Activated naive CD8-positive, alpha-beta T cell treated with anti-CD3 and anti-CD28 coated beads, Interleukin-2, amount 50 U/mL, for 24 hours (primary cell): ENCODE measurements at regions not wholly inside any gene's neighbourhood (a gene's known extent, or its start where the extent isn't known, plus 50 kb on each side); places are given as distances from the start of the nearest gene placed in this dataset.
"Not testable (repeated sequence)": the region's sequence is repeated elsewhere in the genome, so short reads cannot be mapped to it uniquely, and the experiment has no call there.

ENCODE experiments used
- ATAC-seq: fragments of 150-1000 bp; cut with Tn5 transposase; one replicate; pipeline ENCODE4 v1.10.0; 2021
- DNase-seq: peaks from one replicate; pipeline ENCODE4 v3.0.0; 2021
- H3K27ac Mint-ChIP-seq: one replicate; pipeline ENCODE4 v1.8.0; 2021; ENCODE audit warnings: mild to moderate bottlenecking, mixed read lengths
- H3K27me3 Mint-ChIP-seq: one replicate; pipeline ENCODE4 v1.8.0; 2021; ENCODE audit warnings: mixed read lengths
- H3K36me3 Mint-ChIP-seq: one replicate; pipeline ENCODE4 v1.8.0; 2021; ENCODE audit warnings: low read depth, mixed read lengths
- H3K4me1 Mint-ChIP-seq: one replicate; pipeline ENCODE4 v1.8.0; 2021; ENCODE audit warnings: mixed read lengths
- H3K4me3 Mint-ChIP-seq: one replicate; pipeline ENCODE4 v1.8.0; 2021; ENCODE audit warnings: mild to moderate bottlenecking, moderate library complexity, mixed read lengths
- H3K9me3 Mint-ChIP-seq: one replicate; pipeline ENCODE4 v1.8.0; 2021; ENCODE audit warnings: mixed read lengths

DNA sequence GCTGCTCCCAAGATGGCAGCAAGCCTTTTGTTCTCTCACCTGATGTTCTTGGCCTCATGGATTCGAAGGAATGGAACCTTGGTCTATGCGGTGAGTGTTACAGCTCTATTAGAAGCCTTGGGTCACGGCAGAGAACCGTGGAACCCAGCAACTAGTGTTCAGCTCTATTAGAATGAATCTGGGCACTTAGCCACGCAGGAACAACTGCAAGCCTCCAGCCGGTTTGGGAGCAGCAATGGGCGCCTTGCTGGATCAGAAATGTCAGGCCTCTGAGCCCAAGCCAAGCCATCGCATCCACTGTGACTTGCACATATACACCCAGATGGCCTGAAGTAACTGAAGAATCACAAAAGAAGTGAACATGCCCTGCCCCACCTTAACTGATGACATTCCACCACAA, 1100.7 kb upstream of the PRR20A start:
- DNase-seq (no peak), ATAC-seq (no peak)
- H3K4me1 Mint-ChIP-seq, result no peaks in the 10 kb centered on the region
- H3K36me3 Mint-ChIP-seq, result no peaks in the 10 kb centered on the region
- no peaks in the 10 kb centered on the region for H3K27me3 Mint-ChIP-seq
- H3K4me3 Mint-ChIP-seq, result no peak overlapping the region
- H3K9me3 Mint-ChIP-seq, result peaks cover 28% of the 10 kb centered on the region
- no peak overlapping the region for H3K27ac Mint-ChIP-seq

DNA sequence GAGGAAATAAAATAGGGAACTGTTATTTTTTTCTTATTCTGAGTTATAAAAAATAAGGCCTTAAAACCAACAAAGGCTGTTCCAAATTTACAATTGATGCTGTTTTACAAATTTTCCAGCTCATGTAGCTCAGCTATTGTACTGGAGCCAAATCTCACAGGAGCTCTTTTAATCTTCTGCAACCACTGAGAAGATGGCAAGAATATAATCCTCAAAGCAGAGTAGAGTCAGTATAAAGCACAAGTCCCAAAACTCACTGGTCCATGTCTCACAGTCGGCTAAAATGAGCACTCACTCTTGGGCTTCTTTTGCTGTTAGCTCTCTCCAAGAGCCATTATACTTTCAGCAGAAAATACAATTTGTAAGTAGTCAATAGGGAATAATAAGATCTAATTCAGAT, 1074.4 kb upstream of the PRR20A start:
- Mint-ChIP-seq H3K27ac (no peak overlapping the region), H3K9me3 (peaks cover under 1% of the 10 kb centered on the region), H3K4me3 (no peak overlapping the region), H3K27me3 (no peaks in the 10 kb centered on the region), H3K36me3 (no peaks in the 10 kb centered on the region), H3K4me1 (no peaks in the 10 kb centered on the region)
- DNase-seq (no peak), ATAC-seq (no peak)

DNA sequence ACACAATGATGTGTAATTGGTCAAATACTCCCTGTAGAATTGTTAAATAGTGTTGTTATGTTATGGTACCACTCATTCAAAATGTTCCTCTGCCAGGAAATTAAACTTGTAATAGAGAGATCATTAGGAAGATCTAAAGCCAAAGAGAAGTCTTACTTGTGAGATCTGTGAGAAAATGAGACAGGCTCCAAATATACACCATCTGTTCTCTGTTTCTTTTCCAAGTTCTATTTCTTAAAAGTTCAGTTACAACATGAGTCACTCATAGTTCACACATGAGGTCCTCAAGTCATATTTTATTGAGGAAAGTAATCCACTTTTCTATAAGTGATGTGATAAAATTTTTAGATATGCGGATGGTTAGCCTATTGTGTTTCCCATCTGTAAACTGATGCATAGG, 1038.1 kb upstream of the PRR20A start:
- H3K36me3 Mint-ChIP-seq, result no peaks in the 10 kb centered on the region
- no peaks in the 10 kb centered on the region for H3K4me1 Mint-ChIP-seq
- H3K9me3 Mint-ChIP-seq, result peaks cover 26% of the 10 kb centered on the region
- H3K27me3 Mint-ChIP-seq, result no peaks in the 10 kb centered on the region
- H3K27ac Mint-ChIP-seq, result no peak overlapping the region
- ATAC-seq (no peak), DNase-seq (no peak)
- no peak overlapping the region for H3K4me3 Mint-ChIP-seq

DNA sequence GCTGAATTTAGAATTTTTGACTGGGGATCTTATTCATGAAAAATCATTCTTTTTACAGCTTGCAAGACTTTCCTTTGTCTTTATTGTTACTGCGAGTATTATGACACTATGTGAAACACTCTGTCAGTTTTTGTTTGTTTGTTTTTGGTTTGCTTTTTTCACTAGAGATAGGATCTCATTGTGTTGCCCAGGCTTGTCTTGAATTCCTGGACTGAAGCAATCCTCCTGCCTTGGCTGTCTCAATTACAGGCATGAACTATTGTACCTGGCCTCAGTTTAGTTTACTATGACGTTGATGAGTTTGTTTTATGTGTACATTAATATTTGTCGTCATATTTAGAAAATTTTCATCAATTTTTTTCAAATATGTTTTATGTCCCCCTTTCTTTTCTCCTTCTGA, 1030.0 kb upstream of the PRR20A start:
- Mint-ChIP-seq H3K27me3 (no peaks in the 10 kb centered on the region), H3K4me1 (no peaks in the 10 kb centered on the region), H3K27ac (no peak overlapping the region), H3K36me3 (no peaks in the 10 kb centered on the region), H3K4me3 (no peak overlapping the region), H3K9me3 (peaks cover 20% of the 10 kb centered on the region)
- ATAC-seq (no peak), DNase-seq (no peak)

DNA sequence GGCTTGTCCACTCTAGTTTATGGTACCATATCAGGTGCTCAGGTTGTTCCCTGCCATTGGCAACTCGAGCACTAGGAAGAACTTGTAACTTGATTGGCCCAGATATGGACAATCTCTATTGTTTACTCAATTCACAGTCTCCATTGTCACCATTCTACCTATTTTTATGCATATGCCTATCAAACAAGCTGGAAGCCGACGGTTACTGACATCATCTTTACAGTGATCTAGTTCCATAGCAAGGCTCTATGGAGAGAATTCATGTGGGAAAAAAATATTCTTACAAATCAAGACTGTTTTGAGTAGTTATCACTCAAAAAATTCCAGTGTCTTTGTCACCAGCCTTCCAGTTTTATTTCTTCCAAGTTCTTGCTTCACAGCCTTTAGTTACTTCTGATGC, 1006.2 kb upstream of the PRR20A start:
- H3K27ac Mint-ChIP-seq, result no peak overlapping the region
- H3K4me1 Mint-ChIP-seq, result no peaks in the 10 kb centered on the region
- ATAC-seq (no peak), DNase-seq (no peak)
- no peak overlapping the region for H3K4me3 Mint-ChIP-seq
- no peaks in the 10 kb centered on the region for H3K36me3 Mint-ChIP-seq
- H3K27me3 Mint-ChIP-seq, result no peaks in the 10 kb centered on the region
- peaks cover 7% of the 10 kb centered on the region for H3K9me3 Mint-ChIP-seq

DNA sequence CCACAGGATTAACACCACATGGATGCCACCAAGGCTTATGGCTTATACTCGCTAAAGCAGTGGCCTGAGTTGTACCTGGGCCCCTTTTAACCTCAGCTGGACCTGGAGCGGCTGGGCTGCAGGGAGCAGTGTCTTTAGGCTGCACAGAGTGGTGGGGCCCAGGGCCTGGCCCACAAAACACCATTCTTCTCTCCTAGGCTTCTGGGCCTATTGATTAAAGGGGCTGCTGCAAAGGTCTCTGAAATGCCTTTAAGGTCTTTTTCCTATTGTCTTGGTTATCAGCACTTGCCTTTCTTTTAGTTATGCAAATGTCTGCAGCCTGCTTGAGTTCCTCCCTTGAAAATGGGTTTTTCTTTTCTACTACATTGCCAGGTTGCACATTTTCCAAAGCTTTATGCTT, 973.9 kb upstream of the PRR20A start:
- Mint-ChIP-seq H3K27me3 (no peaks in the 10 kb centered on the region), H3K4me3 (no peak overlapping the region)
- no peak for ATAC-seq

DNA sequence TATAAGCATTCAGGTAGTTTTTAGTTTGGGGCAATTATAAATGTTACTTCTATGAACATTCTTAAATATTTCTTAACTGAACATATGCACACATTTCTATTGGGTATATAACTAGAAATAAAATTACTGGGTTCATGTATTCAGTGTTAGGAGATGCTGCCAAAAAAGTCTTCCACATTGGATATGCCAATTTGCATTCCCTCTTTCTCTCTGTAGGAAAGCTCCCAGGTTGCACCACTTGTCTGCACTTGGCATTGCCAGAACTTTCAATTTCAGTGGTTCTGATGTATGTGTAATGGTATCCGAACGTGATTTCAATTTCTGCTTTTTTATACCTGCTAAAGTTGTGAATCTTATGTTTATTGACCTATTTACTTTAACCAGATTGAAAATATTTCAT, 972.1 kb upstream of the PRR20A start:
- Mint-ChIP-seq H3K4me3 (no peak overlapping the region), H3K4me1 (no peaks in the 10 kb centered on the region), H3K27ac (no peak overlapping the region), H3K9me3 (peaks cover 18% of the 10 kb centered on the region), H3K36me3 (no peaks in the 10 kb centered on the region), H3K27me3 (no peaks in the 10 kb centered on the region)
- ATAC-seq (no peak), DNase-seq (no peak)

More for the DNA sequence above, 973.9 kb upstream of the PRR20A start:
- no peaks in the 10 kb centered on the region for H3K4me1 Mint-ChIP-seq
- DNase-seq, result no peak
- H3K27ac Mint-ChIP-seq, result no peak overlapping the region
- no peaks in the 10 kb centered on the region for H3K36me3 Mint-ChIP-seq
- H3K9me3 Mint-ChIP-seq, result peaks cover 16% of the 10 kb centered on the region

DNA sequence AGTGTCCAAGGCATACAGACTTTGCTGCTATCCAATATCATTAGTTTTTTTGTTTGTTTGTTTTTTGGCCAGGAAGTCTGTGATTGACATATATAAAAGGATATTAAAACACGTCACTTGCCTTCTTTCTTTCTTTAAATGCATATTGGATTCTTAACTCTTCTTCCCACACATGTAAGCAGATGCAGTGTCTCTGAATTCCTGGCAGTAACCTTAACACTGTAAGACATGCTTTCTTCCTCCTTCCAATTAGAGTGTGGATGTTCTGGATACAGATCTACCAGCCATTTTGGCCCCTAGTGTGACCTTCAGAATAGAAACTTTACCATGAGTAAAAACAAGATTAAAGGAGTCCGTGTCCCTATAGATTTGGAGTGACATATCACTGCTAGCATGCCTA, 967.4 kb upstream of the PRR20A start:
- Mint-ChIP-seq H3K27ac (no peak overlapping the region), H3K36me3 (no peaks in the 10 kb centered on the region), H3K9me3 (peaks cover 21% of the 10 kb centered on the region), H3K4me1 (no peaks in the 10 kb centered on the region), H3K4me3 (no peak overlapping the region), H3K27me3 (no peaks in the 10 kb centered on the region)
- DNase-seq (no peak), ATAC-seq (no peak)

DNA sequence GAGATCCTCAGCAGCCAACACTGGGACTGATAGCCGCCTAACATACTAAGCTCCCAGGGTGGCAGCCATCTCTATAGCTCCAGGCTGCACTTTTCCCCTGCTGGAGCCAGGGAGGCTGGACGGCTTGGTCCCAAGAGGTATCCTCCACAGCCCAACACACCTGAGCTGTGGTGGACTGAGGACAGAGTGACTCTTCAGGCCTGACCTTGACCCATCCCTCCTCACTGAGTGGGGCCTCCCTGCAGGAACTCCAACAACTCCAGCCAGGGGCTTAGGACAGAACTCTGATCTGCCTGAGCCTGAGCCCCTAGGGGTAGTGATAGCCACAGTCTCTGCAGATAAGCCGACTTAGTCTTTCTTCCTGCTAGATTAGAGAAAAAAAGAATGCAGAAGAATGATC, 958.1 kb upstream of the PRR20A start:
- Mint-ChIP-seq H3K9me3 (peaks cover 10% of the 10 kb centered on the region), H3K27ac (no peak overlapping the region), H3K36me3 (no peaks in the 10 kb centered on the region), H3K27me3 (no peaks in the 10 kb centered on the region), H3K4me3 (no peak overlapping the region), H3K4me1 (no peaks in the 10 kb centered on the region)
- ATAC-seq (no peak), DNase-seq (no peak)

DNA sequence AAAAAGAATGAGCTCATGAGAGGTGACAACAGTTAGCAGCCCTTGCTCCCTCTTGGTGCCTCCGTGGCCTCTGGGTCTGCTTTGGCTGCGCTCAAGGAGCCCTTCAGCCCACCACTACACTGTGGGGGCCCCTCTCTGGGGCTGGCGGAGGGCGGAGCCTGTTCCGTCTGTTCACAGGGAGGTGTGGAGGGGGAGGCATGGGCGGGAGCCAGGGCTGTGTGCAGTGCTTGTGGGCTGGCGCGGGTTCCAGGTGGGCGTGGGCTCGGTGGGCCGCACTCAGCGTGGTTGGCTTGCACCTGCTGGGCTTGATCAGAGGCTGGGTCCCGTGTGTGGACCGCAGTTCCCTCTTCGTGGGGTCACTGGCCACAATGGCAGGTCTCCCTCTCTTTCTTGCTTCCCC, 953.4 kb upstream of the PRR20A start:
- no peak overlapping the region for H3K27ac Mint-ChIP-seq
- H3K36me3 Mint-ChIP-seq, result no peaks in the 10 kb centered on the region
- H3K4me1 Mint-ChIP-seq, result no peaks in the 10 kb centered on the region
- H3K4me3 Mint-ChIP-seq, result no peak overlapping the region
- DNase-seq, result no peak
- ATAC-seq, result no peak
- peaks cover 4% of the 10 kb centered on the region for H3K9me3 Mint-ChIP-seq
- H3K27me3 Mint-ChIP-seq, result no peaks in the 10 kb centered on the region

DNA sequence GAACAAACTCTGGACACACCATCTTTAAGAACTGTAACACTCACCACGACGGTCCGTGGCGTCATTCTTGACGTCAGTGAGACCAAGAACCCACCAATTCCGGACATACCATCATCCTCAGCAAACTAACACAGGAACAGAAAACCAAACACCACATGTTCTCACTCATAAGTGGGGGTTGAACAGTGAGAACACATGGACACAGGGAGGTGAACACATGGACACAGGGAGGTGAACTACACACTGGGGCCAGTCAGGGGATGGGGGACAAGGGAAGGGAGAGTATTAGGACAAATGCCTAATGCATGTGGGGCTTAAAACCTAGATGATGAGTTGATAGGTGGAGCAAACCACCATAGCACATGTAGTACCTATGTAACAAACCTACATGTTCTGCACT, 952.1 kb upstream of the PRR20A start:
- H3K4me3 Mint-ChIP-seq, DNase-seq, H3K27me3 Mint-ChIP-seq, H3K36me3 Mint-ChIP-seq, ATAC-seq, H3K27ac Mint-ChIP-seq, H3K4me1 Mint-ChIP-seq, H3K9me3 Mint-ChIP-seq: not testable (repeated sequence)

DNA sequence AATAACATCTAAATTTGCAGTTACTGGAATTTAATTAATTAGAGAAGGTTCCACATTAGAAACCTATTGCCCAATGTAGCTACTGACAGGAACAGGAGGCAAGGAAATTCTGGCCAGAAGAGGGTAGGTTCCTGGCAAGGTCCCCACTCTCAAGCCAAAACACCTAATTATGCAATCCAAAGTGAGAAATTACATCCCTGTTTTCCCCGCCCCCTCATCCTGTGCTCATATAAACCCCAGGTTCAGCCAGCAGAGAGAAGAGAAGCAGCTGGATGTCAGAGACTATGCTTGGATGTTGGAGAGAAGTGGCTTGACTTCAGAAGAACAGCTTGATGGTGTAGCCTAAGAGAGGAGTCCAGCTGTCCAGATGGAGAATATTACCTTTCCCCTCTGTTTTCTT, 951.3 kb upstream of the PRR20A start:
- no peak overlapping the region for H3K4me3 Mint-ChIP-seq
- no peak for DNase-seq
- no peak for ATAC-seq
- no peaks in the 10 kb centered on the region for H3K4me1 Mint-ChIP-seq
- no peaks in the 10 kb centered on the region for H3K9me3 Mint-ChIP-seq
- H3K27ac Mint-ChIP-seq, result no peak overlapping the region
- no peaks in the 10 kb centered on the region for H3K27me3 Mint-ChIP-seq
- no peaks in the 10 kb centered on the region for H3K36me3 Mint-ChIP-seq

DNA sequence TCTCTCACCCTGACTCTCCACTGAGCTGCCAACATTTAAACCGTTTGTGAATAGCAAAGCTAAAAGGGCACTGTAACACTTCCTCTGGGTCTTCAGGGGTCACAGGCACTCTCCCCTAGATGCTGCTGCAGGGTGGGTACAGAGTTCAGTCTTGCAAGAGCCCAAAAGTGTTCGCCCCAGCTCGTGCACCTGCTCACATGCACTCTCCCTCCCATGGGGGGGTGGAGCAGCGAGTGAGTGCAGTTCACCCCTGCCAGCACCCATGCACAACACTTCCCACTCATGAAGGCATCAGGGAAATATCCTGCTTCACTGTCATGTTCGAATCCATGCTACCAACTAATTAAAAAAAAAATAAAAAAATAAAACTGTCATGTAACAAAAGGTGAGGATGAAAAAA, 950.7 kb upstream of the PRR20A start:
- no peak for DNase-seq
- Mint-ChIP-seq H3K9me3 (peaks cover 3% of the 10 kb centered on the region), H3K36me3 (no peaks in the 10 kb centered on the region), H3K27me3 (no peaks in the 10 kb centered on the region), H3K4me1 (no peaks in the 10 kb centered on the region), H3K4me3 (no peak overlapping the region), H3K27ac (no peak overlapping the region)
- ATAC-seq, result no peak

DNA sequence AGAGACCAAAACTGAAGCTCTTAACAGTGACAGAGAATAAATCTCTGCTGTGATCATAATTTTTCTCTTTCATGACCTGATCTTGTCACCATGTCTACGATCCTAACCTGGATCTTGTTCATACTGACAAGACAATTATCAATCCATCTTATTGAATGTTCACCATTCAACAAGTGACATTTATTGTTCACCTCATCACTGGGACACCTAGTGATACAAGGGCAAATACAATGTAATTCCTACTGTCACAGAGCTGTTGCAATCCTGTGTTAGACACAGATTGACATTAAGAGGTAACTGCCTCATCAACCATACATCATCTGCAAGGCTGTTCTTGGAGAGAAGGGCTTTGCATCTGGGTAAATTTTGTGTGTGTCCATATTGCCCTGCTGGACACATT, 942.4 kb upstream of the PRR20A start:
- DNase-seq, result no peak
- no peaks in the 10 kb centered on the region for H3K27me3 Mint-ChIP-seq
- no peaks in the 10 kb centered on the region for H3K36me3 Mint-ChIP-seq
- H3K4me1 Mint-ChIP-seq, result no peaks in the 10 kb centered on the region
- ATAC-seq, result no peak
- H3K9me3 Mint-ChIP-seq, result peaks cover 29% of the 10 kb centered on the region
- no peak overlapping the region for H3K4me3 Mint-ChIP-seq
- H3K27ac Mint-ChIP-seq, result no peak overlapping the region

DNA sequence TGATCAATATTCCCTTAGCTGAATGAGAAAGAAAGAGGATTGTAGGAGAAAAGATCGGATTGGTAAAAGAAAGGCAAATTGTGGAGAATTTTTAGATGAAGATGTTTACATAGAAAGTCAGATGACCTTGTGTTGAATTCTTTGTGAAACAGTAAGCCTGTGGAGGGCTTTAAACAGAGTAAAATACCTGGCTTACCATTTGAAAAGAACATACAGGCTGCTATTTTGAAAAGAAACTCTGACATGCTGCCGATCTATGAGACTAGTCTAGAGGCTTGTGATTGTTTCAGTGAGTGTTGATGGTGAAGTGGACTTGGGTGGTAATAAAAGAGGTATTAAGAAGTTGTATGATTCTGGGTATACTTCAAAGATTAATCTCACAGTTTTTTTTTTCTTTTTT, 938.9 kb upstream of the PRR20A start:
- Mint-ChIP-seq H3K36me3 (no peaks in the 10 kb centered on the region), H3K27me3 (no peaks in the 10 kb centered on the region), H3K4me1 (no peaks in the 10 kb centered on the region), H3K9me3 (peaks cover 21% of the 10 kb centered on the region), H3K4me3 (no peak overlapping the region), H3K27ac (no peak overlapping the region)
- DNase-seq, result no peak
- no peak for ATAC-seq

DNA sequence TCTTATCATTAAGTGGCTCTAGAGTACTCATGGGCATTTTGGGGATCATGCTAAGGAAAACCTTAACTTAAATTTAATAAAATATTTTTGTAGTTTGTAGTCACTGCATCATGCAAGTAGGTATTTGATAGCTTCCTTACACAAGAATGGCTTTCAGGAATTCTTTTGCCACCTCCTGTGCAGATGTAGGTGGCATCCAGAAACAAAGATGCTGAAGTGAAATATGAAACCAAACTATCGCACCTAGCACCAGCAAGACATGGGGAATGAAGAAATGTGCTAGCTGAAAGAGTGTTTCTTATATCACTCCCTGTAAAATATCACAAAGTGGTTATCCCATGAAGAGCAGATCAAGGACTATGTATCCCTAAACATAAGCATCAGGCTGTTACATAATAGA, 924.5 kb upstream of the PRR20A start:
- no peaks in the 10 kb centered on the region for H3K27me3 Mint-ChIP-seq

More for the DNA sequence above, 924.5 kb upstream of the PRR20A start:
- DNase-seq, result no peak
- no peak for ATAC-seq
- Mint-ChIP-seq H3K4me3 (no peak overlapping the region), H3K36me3 (no peaks in the 10 kb centered on the region), H3K9me3 (peaks cover 23% of the 10 kb centered on the region), H3K27ac (no peak overlapping the region), H3K4me1 (no peaks in the 10 kb centered on the region)
